HG03342 (cell line): ENCODE measurements at regions not wholly inside any gene's neighbourhood (a gene's known extent, or its start where the extent isn't known, plus 50 kb on each side); places are given as distances from the start of the nearest gene placed in this dataset.
"Not testable (repeated sequence)": the region's sequence is repeated elsewhere in the genome, so short reads cannot be mapped to it uniquely, and the experiment has no call there.

ENCODE experiments used
- ATAC-seq: cut with Tn5 transposase; IDR thresholded peaks from one replicate; pipeline ENCODE4 v1.9.1; 2021; ENCODE audit warnings: mild to moderate bottlenecking, moderate library complexity; ENCODE audit not compliant: unreplicated experiment

GRCh38 chr6:166846446-166847142 lies 109.8 kb downstream of the RNASET2 start:
- not testable (repeated sequence) for ATAC-seq

GRCh38 chr6:166842607-166843006 lies 113.7 kb downstream of the RNASET2 start:
- no peak for ATAC-seq

GRCh38 chr6:166841216-166841615 lies 115.1 kb downstream of the RNASET2 start:
- no peak for ATAC-seq

- ATAC-seq, result no peak
Observed at GRCh38 chr6:166839569-166839968, 116.8 kb downstream of the RNASET2 start.

GRCh38 chr6:166838987-166839386 lies 117.4 kb downstream of the RNASET2 start:
- no peak for ATAC-seq

- no peak for ATAC-seq
Observed at GRCh38 chr6:166836785-166837718, 119.3 kb downstream of the RNASET2 start.

- no peak for ATAC-seq
Observed at GRCh38 chr6:166834049-166834448, 122.3 kb downstream of the RNASET2 start.

GRCh38 chr6:166830891-166831363 lies 125.4 kb downstream of the RNASET2 start:
- peak; percentile 30 for ATAC-seq

GRCh38 chr6:166830185-166830890 lies 126.0 kb downstream of the RNASET2 start:
- ATAC-seq, result peak; percentile 91

- no peak for ATAC-seq
Observed at GRCh38 chr6:166826264-166826663, 130.1 kb downstream of the RNASET2 start.

- ATAC-seq, result no peak
Observed at GRCh38 chr6:166825553-166826145, 130.7 kb downstream of the RNASET2 start.

- no peak for ATAC-seq
Observed at GRCh38 chr6:166824880-166825250, 131.5 kb downstream of the RNASET2 start.

GRCh38 chr6:166824146-166824879 lies 132.0 kb downstream of the RNASET2 start:
- ATAC-seq, result no peak

GRCh38 chr6:166822609-166823008 lies 133.7 kb downstream of the RNASET2 start:
- no peak for ATAC-seq

- no peak for ATAC-seq
Observed at GRCh38 chr6:166820483-166820882, 135.9 kb downstream of the RNASET2 start.

GRCh38 chr6:166820070-166820469 lies 136.3 kb downstream of the RNASET2 start:
- ATAC-seq, result no peak

- ATAC-seq, result no peak
Observed at GRCh38 chr6:166815629-166816028, 140.7 kb downstream of the RNASET2 start.

- no peak for ATAC-seq
Observed at GRCh38 chr6:166814390-166814789, 142.0 kb downstream of the RNASET2 start.

GRCh38 chr6:166813461-166813860 lies 142.9 kb downstream of the RNASET2 start:
- no peak for ATAC-seq

GRCh38 chr6:166810864-166811263 lies 145.5 kb downstream of the RNASET2 start:
- no peak for ATAC-seq
